OCI-LY3 (cell line): ENCODE measurements at regions not wholly inside any gene's neighbourhood (a gene's known extent, or its start where the extent isn't known, plus 50 kb on each side); places are given as distances from the start of the nearest gene placed in this dataset.
"Not testable (repeated sequence)": the region's sequence is repeated elsewhere in the genome, so short reads cannot be mapped to it uniquely, and the experiment has no call there.

Source experiments
- H2AFZ ChIP-seq: fragments of 200-600, 300-600 bp; shearing (Covaris generic); 2 replicates; pipeline ENCODE4 v1.6.0; 2014; ENCODE audit warnings: antibody characterized with exemption, low read depth, low read length
- H3K27ac ChIP-seq: fragments of 200-600, 300-600 bp; sonication (generic); 2 replicates; pipeline ENCODE4 v1.5.1; 2014; ENCODE audit warnings: mild to moderate bottlenecking, low read length, moderate library complexity, mixed read lengths
- H3K27me3 ChIP-seq: fragments of 200-600, 300-600 bp; sonication (generic); 2 replicates; pipeline ENCODE4 v1.6.1; 2014; ENCODE audit warnings: low read depth, low read length, mixed read lengths
- H3K36me3 ChIP-seq: fragments of 200-600, 300-600 bp; sonication (generic); replicated peaks from 2 replicates; pipeline ENCODE3; 2014; ENCODE audit warnings: low read depth, low read length, mixed read lengths
- H3K4me1 ChIP-seq: fragments of 300-600, 200-600 bp; sonication (generic); 2 replicates; pipeline ENCODE4 v1.6.1; 2014; ENCODE audit warnings: low read length, mixed read lengths
- H3K4me2 ChIP-seq: fragments of 200-600, 300-600 bp; sonication (generic); 2 replicates; pipeline ENCODE4 v1.6.1; 2014; ENCODE audit warnings: low read length, mixed read lengths
- H3K4me3 ChIP-seq: fragments of 300-600, 200-600 bp; sonication (generic); 2 replicates; pipeline ENCODE4 v1.5.1; 2014; ENCODE audit warnings: antibody characterized with exemption, mild to moderate bottlenecking, low read length, moderate library complexity
- H3K79me2 ChIP-seq: fragments of 300-600, 200-600 bp; shearing (Covaris generic); 2 replicates; pipeline ENCODE4 v1.6.1; 2014; ENCODE audit warnings: mild to moderate bottlenecking, low read length, mixed read lengths
- H3K9ac ChIP-seq: fragments of 300-600, 200-600 bp; shearing (Covaris generic); 2 replicates; pipeline ENCODE4 v1.6.0; 2014; ENCODE audit warnings: mild to moderate bottlenecking, low read length, moderate library complexity
- H3K9me3 ChIP-seq: fragments of 200-600, 300-600 bp; shearing (Covaris generic); 2 replicates; pipeline ENCODE4 v1.6.1; 2014; ENCODE audit warnings: low read length, mixed read lengths; ENCODE audit not compliant: insufficient read depth
- H4K20me1 ChIP-seq: fragments of 200-600, 300-600 bp; sonication (generic); 2 replicates; pipeline ENCODE4 v1.6.1; 2016; ENCODE audit warnings: low read length, mixed read lengths; ENCODE audit not compliant: insufficient read depth
- CTCF ChIP-seq: fragments of 200-600, 300-600 bp; sonication (generic); IDR thresholded peaks from 2 replicates; pipeline ENCODE4 v1.5.1; 2014; ENCODE audit warnings: antibody characterized with exemption, low read length, low read depth
- EZH2phosphoT487 ChIP-seq: fragments of 200-600 bp; shearing (Covaris generic); IDR thresholded peaks from 2 replicates; pipeline ENCODE4 v1.6.1; 2018; ENCODE audit warnings: antibody characterized with exemption, mixed run types, low read depth

- no peak overlapping the region for H3K4me2 ChIP-seq
Observed at GRCh38 chr22:49344161-49344560, 483.5 kb downstream of the BRD1 start.

GRCh38 chr22:49340406-49340805 lies 487.3 kb downstream of the BRD1 start:
- Histone ChIP-seq H3K4me3 (no peak overlapping the region), H3K27me3 (no peaks in the 10 kb centered on the region), H2AFZ (no peak overlapping the region), H3K36me3 (no peaks in the 10 kb centered on the region), H3K9ac (no peak overlapping the region), H3K4me1 (no peaks in the 10 kb centered on the region), H4K20me1 (no peaks in the 10 kb centered on the region), H3K4me2 (no peak overlapping the region), H3K9me3 (no peaks in the 10 kb centered on the region), H3K79me2 (no peaks in the 10 kb centered on the region), H3K27ac (no peak overlapping the region)
- no peak for TF ChIP-seq CTCF
- TF ChIP-seq EZH2phosphoT487, result no peak

More at GRCh38 chr22:49344161-49344560, 483.5 kb downstream of the BRD1 start:
- H3K27ac ChIP-seq, result no peak overlapping the region
- no peaks in the 10 kb centered on the region for H3K27me3 ChIP-seq
- H3K36me3 ChIP-seq, result no peaks in the 10 kb centered on the region
- no peak overlapping the region for H3K4me3 ChIP-seq
- TF ChIP-seq CTCF, result no peak
- no peaks in the 10 kb centered on the region for H4K20me1 ChIP-seq
- no peaks in the 10 kb centered on the region for H3K4me1 ChIP-seq
- no peaks in the 10 kb centered on the region for H3K9me3 ChIP-seq
- no peak overlapping the region for H3K9ac ChIP-seq
- no peaks in the 10 kb centered on the region for H3K79me2 ChIP-seq
- no peak overlapping the region for H2AFZ ChIP-seq

- not testable (repeated sequence) for H2AFZ ChIP-seq, H4K20me1 ChIP-seq, H3K4me1 ChIP-seq, H3K27me3 ChIP-seq, H3K4me2 ChIP-seq, H3K79me2 ChIP-seq, H3K9ac ChIP-seq, H3K36me3 ChIP-seq, H3K9me3 ChIP-seq, H3K4me3 ChIP-seq, H3K27ac ChIP-seq
Observed at GRCh38 chr22:49336483-49336882, 491.2 kb downstream of the BRD1 start.

GRCh38 chr22:49334976-49335375 lies 492.7 kb downstream of the BRD1 start:
- Histone ChIP-seq H2AFZ (no peak overlapping the region), H3K9me3 (no peaks in the 10 kb centered on the region), H3K4me3 (no peak overlapping the region), H3K27me3 (no peaks in the 10 kb centered on the region), H3K36me3 (no peaks in the 10 kb centered on the region), H3K27ac (no peak overlapping the region), H3K79me2 (no peaks in the 10 kb centered on the region), H3K4me1 (no peaks in the 10 kb centered on the region), H3K4me2 (no peak overlapping the region), H3K9ac (no peak overlapping the region), H4K20me1 (no peaks in the 10 kb centered on the region)
- TF ChIP-seq CTCF, result no peak

GRCh38 chr22:49334449-49334789 lies 493.3 kb downstream of the BRD1 start:
- H3K27me3 ChIP-seq, result no peaks in the 10 kb centered on the region
- H3K36me3 ChIP-seq, result no peaks in the 10 kb centered on the region
- H3K4me2 ChIP-seq, result no peak overlapping the region
- no peaks in the 10 kb centered on the region for H3K79me2 ChIP-seq
- no peaks in the 10 kb centered on the region for H3K4me1 ChIP-seq
- H3K4me3 ChIP-seq, result no peak overlapping the region
- no peak for TF ChIP-seq CTCF
- TF ChIP-seq EZH2phosphoT487, result no peak
- no peak overlapping the region for H3K27ac ChIP-seq
- H2AFZ ChIP-seq, result no peak overlapping the region
- H3K9ac ChIP-seq, result no peak overlapping the region
- H3K9me3 ChIP-seq, result no peaks in the 10 kb centered on the region
- no peaks in the 10 kb centered on the region for H4K20me1 ChIP-seq
